ENCODE measurements at regions not wholly inside any gene's neighbourhood (a gene's known extent, or its start where the extent isn't known, plus 50 kb on each side); places are given as distances from the start of the nearest gene placed in this dataset.

- no peak for DNase-seq
Measured at GRCh38 chr6:120620900-120621299, 713.4 kb downstream of the TBC1D32 start.

GRCh38 chr6:120615238-120615637, 719.0 kb downstream of the TBC1D32 start:
- DNase-seq, result no peak

GRCh38 chr6:120614723-120615122, 719.6 kb downstream of the TBC1D32 start:
- no peak for DNase-seq

DNA sequence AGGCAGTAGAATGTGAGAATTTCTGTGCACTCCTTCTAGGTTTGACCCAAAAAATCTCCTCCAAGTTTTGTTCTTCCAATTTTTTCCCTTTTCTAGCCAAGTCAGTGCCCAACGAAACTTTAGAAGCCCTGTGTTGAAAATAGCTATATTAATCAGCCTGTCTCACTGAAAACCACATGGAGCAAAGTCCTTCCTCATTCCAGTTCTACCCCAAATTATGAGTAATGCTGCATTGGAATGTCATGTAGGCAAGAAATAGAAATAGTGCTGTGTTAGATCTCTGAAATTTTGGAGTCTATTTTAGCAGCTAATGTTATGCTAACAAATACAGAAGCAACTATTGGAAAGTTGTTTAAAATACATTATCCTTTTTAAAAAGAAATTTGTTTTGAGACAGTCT, 725.5 kb downstream of the TBC1D32 start:
- DNase-seq, result no peak

GRCh38 chr6:120606743-120607142, 727.5 kb downstream of the TBC1D32 start:
- no peak for DNase-seq

DNA sequence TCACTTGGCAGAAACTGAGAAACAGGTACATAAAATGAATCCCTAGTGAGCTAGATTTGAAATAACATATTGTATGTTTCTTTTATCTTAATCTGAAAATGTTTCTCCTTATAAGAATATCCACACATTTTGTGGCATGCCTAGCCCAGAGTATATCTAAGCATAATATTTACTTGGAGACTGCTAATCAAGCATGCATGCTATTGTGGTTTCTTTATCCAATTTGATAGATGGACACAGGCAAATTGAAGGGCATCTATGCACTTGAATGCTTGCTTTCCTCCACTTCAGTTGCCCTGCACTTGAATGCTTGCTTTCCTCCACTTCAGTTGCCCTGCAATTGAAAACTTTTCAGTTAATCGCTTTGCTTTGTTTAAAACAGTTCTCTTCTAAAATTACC, 729.8 kb downstream of the TBC1D32 start:
- DNase-seq, result no peak

DNA sequence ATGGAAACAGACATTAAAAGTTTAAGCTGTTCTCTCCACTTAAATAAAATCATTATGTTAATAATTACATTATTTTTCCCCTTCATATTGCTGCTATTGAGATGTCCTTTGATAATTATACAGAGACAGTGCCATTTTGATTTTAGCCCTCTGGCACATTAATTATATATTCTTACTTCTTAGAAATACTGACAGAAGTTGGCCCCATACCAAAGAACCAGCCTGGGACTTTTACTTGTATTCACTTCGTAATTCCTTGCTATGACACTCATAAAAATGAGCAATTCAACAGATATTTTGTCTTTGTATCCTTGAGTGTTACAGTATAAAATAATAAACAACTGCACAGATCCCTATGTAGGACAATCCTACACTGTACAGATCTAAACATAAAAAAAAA, 743.7 kb downstream of the TBC1D32 start:
- no peak for DNase-seq

DNA sequence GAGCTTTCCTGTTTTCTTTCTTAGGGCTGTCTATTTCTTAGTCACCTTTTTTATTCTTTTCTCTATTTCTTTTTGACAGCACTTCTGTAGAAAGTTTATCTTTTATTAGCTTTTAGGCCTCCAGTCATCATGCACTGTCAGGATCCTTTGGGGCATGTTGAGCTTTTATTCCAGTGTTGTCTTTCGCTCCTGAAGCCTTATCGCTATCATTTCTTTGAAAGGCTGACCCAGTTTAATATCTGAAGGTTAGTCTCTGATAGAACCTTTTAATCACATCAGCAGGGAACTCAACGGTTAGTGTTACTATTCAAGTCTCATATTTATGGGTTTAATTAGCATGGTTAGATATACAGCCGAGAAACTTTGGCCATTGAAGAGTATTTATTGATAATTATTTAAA, 745.9 kb downstream of the TBC1D32 start:
- no peak for DNase-seq

GRCh38 chr6:120587381-120587780, 746.9 kb downstream of the TBC1D32 start:
- DNase-seq, result no peak

DNA sequence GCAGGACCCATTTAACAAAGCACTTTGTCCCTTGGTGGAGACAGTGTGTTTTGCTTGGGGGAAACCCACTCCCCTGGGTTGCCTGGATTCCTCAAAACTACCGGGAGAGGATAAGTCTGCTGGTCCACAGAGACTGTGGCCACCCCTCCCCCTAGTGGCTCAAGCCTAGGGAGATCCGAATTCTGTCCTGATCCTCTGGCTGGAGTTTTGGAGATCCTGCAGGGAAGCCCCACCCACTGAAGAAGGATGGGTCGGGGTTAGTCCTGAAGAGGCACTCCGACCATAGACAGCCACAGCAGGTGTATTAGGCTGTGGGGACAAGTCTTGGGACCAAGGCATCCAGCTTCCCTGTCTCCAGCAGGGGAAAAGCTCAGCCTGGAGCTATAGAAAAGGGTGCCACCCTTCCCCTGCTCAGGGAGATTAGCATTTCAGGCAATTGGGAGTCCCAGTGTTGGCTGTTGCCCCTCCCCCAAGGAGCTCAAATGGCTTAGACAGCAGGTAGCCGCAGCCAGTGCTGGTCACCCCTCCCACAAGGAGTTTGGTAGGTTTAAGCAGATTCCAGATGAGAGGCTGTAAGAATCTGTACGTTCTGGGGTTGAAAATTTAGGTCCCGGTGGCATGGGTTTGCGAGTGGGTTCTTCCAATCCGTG, 750.0 kb downstream of the TBC1D32 start:
- DNase-seq, result no peak

GRCh38 chr6:120576061-120576460, 758.2 kb downstream of the TBC1D32 start:
- DNase-seq, result no peak

DNA sequence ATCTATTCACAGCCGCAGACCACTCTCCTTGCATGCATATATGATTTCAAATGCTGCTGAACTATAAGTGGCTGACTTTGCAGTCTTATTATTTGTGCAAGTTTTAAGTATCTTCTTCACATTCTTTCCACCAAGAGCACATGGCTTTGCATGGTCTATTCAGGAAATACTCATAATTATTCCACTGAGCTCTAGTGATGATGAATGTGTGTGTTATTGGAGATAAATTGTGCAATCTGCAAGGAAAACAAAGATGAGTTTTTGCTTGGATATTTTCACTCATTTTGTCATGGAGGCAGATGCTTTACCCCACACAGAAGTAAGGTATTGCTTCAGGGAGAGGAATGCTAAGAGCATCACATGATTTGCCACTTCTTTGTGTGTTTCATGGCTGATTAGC, 764.6 kb downstream of the TBC1D32 start:
- no peak for DNase-seq

DNA sequence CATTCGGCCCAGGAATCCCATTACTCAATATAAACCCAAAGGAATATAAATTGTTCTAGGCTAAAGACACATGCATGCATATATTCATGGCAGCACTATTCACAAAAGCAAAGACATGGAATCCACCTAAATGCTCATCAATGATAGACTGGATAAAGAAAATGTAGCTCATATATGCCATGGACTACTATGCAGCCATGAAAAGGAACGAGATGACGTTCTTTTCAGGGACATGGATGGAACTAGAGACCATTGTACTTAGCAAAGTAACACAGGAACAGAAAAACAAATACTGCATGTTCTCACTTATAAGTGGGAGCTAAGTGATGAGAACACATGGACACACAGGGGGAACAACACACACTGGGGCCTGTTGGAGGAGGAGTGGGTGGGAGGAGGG, 769.5 kb downstream of the TBC1D32 start:
- DNase-seq, result no peak

DNA sequence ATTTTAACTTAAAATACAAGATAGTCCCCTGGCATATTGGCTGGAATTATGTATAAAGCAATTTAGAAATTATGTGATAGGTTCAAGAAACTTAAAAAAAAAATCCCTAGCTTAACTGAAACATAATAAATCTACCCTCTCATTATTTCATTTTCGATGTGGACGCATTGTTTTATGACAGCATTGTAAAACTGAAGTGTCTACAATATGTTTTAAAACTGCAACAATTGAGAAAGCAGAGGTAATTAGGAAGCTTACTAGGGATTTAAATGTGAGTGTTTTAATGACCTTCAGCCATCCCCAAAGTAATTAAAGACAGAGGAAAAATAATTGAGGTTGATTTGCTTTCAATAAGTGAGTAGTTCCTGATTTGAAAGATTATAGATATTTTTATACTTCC, 776.0 kb downstream of the TBC1D32 start:
- no peak for DNase-seq

DNA sequence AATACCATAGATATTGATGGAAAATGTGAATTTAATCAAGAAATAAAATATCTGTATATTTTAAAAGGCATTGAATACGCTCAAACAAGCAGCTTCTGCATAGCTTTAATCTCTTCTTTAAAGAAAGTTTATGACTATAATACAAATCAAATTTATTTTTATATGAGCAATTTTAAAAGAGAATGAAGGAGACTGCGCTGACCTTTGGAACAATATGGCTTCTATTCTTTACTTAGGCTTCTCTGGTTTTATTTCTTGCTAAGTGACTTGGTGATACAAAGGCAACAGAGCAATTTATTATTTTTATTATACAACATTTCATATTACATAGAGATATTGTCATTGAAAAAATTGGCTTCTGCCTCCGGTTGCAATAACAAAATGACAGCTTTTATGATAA, 776.7 kb downstream of the TBC1D32 start:
- DNase-seq, result no peak

- no peak for DNase-seq
Measured at GRCh38 chr6:120556491-120556890, 777.8 kb downstream of the TBC1D32 start.

GRCh38 chr6:120553353-120553752, 780.9 kb downstream of the TBC1D32 start:
- no peak for DNase-seq

DNA sequence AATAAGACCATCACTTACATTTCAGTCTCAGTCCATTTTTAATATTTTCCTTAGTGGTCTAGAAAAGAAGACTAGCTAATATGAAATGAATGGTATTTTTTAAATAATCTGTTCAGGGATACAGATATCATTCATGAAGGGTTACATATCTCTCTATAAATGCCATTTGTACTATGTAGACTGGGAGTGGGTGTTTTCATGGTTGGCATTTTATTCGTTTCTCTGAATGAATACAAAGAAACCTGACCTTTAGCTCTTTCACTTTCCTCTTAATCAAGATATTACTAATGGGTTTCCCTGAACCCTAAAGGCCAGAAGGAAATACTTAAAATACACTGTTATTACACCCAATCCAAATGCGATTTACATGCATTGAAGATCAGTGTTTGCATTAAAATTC, 788.9 kb downstream of the TBC1D32 start:
- DNase-seq, result no peak

DNA sequence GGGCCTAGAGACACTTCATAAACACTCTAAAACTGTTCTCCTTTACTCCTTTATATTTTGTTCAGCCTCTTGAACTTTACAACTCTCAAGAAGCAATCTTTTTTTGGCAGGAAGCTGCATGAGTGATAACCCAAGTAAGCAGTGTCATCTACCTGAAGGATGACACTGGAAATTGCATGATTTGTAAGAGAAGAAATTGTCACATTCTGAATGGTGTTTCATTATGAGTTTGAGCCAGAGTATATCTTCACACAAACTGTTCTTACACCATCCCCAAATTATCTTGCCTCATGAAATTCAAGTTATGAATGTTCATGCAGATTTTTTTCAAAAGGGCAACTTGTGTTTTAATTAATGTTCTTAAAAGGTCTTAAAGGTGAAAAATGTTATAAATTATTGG, 799.3 kb downstream of the TBC1D32 start:
- DNase-seq, result no peak

GRCh38 chr6:120526576-120526975, 807.7 kb downstream of the TBC1D32 start:
- DNase-seq, result no peak

DNA sequence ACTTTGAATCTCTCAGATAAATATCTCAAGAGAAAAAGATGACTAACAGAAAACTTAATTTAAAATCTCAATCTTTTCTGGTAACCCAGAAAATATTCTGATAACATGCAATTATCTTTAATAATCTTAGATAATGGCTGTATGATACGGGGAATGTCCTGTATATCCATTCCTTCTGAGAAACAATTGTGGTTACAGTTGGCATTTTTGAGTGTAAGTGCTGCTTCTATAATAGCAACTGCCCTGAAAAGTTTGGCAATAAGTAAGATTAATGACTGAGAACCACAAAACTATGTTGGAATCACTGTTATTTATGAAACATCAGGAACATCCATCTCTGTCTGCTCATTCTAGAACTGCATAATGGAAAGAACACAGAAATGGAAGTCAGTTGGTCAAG, 819.7 kb downstream of the TBC1D32 start:
- no peak for DNase-seq

GRCh38 chr6:120511712-120512111, 822.6 kb downstream of the TBC1D32 start:
- DNase-seq, result no peak

- DNase-seq, result no peak
Measured at GRCh38 chr6:120498711-120499110, 835.6 kb downstream of the TBC1D32 start.

- no peak for DNase-seq
Measured at GRCh38 chr6:120496661-120497060, 837.6 kb downstream of the TBC1D32 start.

DNA sequence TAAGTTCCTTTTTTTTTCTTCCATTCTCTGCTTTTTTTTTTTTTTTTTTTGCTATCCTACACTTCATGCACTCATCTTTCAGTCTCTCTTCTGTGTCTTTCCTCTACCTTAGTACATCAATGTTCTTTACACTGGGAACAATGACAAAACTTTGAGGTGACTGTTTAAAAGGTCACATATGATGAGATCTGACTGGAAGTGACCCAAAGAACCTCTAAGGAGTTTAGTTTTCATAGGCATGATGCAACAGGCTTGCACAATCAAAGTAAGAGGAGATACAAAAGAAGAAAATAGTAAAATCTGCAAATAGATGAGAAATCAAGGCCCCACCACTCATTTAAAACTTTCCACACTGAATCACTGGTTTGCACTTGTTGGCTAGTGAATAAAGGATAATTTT, 840.8 kb downstream of the TBC1D32 start:
- DNase-seq, result no peak

DNA sequence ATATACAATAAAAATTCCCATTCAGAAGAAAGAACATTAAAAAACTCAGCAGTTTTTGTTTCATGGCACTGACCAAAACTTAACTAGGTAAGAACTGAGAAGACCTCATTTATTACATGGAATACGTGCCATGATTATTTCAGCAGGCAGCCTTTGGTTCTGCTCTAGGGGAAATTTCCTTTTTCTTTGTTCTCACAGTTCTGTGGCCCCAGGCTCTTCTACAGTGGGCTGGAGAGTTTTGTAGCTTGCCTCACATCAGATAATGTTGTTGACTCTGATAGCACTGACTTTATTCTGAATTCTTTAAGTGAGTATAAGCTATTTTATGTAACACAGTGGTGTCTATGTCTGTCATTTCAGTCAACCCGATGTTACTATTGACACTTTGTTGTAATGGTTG, 844.3 kb downstream of the TBC1D32 start:
- DNase-seq, result no peak

All from islet precursor cell (in vitro differentiated cells).